ENCODE measurements at regions not wholly inside any gene's neighbourhood (a gene's known extent, or its start where the extent isn't known, plus 50 kb on each side); places are given as distances from the start of the nearest gene placed in this dataset.

DNA sequence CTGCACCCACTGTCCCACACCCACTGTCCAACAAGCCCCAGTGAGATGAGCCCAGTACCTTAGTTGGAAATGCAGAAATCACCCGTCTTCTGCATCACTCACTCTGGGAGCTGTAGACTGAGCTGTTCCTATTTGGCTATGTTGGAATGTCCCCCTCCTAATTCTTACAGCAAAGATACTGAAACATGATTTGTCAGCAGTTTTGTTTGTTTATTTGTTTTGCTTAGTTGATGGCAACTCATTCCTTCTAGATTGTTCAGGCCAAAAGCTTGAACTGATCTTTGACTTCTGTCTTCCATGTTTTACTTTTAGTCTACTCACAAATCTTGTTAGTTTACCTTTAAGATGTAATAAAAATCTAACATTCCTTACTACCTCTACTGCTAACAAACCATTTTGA is 233.6 kb upstream of the MIS18BP1 start (continued):
- TF ChIP-seq USF1 (IDR thresholded peaks at IDR 0.05; ENCODE audit: borderline replicate concordance, low read depth) (no peak), SMC3 (IDR thresholded peaks at IDR 0.05; ENCODE audit: low read depth, low read length) (no peak), MEF2A (IDR thresholded peaks at IDR 0.05; ENCODE audit: borderline replicate concordance, low read depth) (no peak)

DNA sequence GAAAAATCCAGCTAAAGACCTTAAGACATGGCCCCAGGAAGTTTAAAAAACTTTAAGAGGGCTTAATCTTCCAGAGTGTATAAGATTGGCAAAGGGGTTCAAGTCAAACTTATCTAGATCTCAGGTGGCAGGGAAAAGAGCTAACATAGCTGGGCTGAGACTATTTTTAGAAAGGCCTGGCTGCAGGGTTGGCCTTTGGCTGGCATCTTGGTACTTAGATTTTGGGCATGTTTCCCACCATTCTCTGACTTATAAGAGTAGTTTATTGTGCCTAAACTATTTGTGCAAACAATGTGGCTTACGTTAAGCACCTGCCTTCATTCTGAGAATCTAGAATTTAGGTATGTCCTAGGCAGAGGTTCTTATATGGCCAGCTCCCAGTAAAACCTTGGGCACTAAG is 214.0 kb upstream of the MIS18BP1 start:
- ChIA-PET POLR2A (no interaction called here), CTCF (no interaction called here)

More for the DNA sequence above, 214.0 kb upstream of the MIS18BP1 start:
- Histone ChIP-seq H3K27ac (ENCODE audit: low read depth in 2 of 2, low read length in 1 of 2) (no peak overlapping the region), H3K36me3 (replicated peaks in 1 of 2; ENCODE audit: control insufficient read depth in 1 of 2, insufficient read depth in 2 of 2, low read length in 1 of 2) (no peaks in the 10 kb centered on the region), H3K9me2 (no peaks in the 10 kb centered on the region), H3K9ac (no peak overlapping the region), H2AFZ (ENCODE audit: low read depth) (no peak overlapping the region), H3K4me1 (ENCODE audit: control insufficient read depth in 1 of 2, insufficient read depth in 2 of 2, low read depth in 1 of 2, low read length in 1 of 2) (no peaks in the 10 kb centered on the region), H3F3A (replicated peaks; ENCODE audit: insufficient read depth) (no peaks in the 10 kb centered on the region), H3K4me3 (ENCODE audit: low read depth in 2 of 2, low read length in 1 of 2) (no peak overlapping the region), H4K20me1 (ENCODE audit: insufficient read depth) (no peaks in the 10 kb centered on the region), H3K4me2 (no peak overlapping the region), H3K9me3 (no peaks in the 10 kb centered on the region), H3K79me2 (ENCODE audit: insufficient read depth) (no peaks in the 10 kb centered on the region), H3K27me3 (ENCODE audit: insufficient read depth) (no peaks in the 10 kb centered on the region)
- WGBS (ENCODE audit: low lambda C conversion rate) = 8% methylated on average over 1 of the region's 1 CpG
- TF ChIP-seq EZH2phosphoT487 (IDR thresholded peaks at IDR 0.05; ENCODE audit: borderline replicate concordance, low read depth) (no peak), RCOR1 (IDR thresholded peaks at IDR 0.05; ENCODE audit: low read length) (no peak), NRF1 (IDR thresholded peaks at IDR 0.05; ENCODE audit: low read depth, low read length) (no peak), MAX (IDR thresholded peaks at IDR 0.05; ENCODE audit: low read depth) (no peak), RFX5 (IDR thresholded peaks at IDR 0.05; ENCODE audit: low read length) (no peak), REST (IDR thresholded peaks at IDR 0.05; ENCODE audit: low read depth, low read length) (no peak), CTCF (IDR thresholded peaks at IDR 0.05) (no peak), YY1 (IDR thresholded peaks at IDR 0.05; ENCODE audit: low read depth) (no peak), JUND (IDR thresholded peaks at IDR 0.05) (no peak), RXRA (IDR thresholded peaks at IDR 0.05; ENCODE audit: borderline replicate concordance, low read depth) (no peak), CHD2 (IDR thresholded peaks at IDR 0.05; ENCODE audit: low read length, partially characterized antibody) (no peak), FOXJ3 (CRISPR knock-in tag; IDR thresholded peaks at IDR 0.05) (no peak), ELF1 (IDR thresholded peaks at IDR 0.05) (no peak), USF2 (IDR thresholded peaks at IDR 0.05; ENCODE audit: borderline replicate concordance, low read depth, low read length) (no peak), EP300 (IDR thresholded peaks at IDR 0.05; ENCODE audit: borderline replicate concordance in 1 of 2, low read depth in 1 of 2, low read length in 1 of 2) (no peak), TAF1 (IDR thresholded peaks at IDR 0.05; ENCODE audit: borderline replicate concordance, low read depth, low read length) (no peak)
- TF ChIP-seq, protein P1, sequence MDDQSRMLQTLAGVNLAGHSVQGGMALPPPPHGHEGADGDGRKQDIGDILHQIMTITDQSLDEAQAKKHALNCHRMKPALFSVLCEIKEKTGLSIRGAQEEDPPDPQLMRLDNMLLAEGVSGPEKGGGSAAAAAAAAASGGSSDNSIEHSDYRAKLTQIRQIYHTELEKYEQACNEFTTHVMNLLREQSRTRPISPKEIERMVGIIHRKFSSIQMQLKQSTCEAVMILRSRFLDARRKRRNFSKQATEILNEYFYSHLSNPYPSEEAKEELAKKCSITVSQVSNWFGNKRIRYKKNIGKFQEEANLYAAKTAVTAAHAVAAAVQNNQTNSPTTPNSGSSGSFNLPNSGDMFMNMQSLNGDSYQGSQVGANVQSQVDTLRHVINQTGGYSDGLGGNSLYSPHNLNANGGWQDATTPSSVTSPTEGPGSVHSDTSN (IDR thresholded peaks at IDR 0.05) = no peak
- DNase-seq = no peak
